SIG-M5 treated with dmso at 0.1 percent for 504 hours (cell line): ENCODE measurements at regions not wholly inside any gene's neighbourhood (a gene's known extent, or its start where the extent isn't known, plus 50 kb on each side); places are given as distances from the start of the nearest gene placed in this dataset.
A peak's percentile ranks its signal among the peaks of the same experiment; 100 is the strongest.

Experiments
- DNase-seq: peaks from one replicate; lab custom pipeline; 2025; ENCODE audit not compliant: unreplicated experiment; lab: John Stamatoyannopoulos, UW

- DNase-seq, result no peak
Observed at GRCh38 chr7:131100357-131101054, 227.2 kb upstream of the MKLN1 start.

GRCh38 chr7:131103997-131104396 is 223.7 kb upstream of the MKLN1 start:
- no peak for DNase-seq

GRCh38 chr7:131104596-131105293 is 222.9 kb upstream of the MKLN1 start:
- no peak for DNase-seq

GRCh38 chr7:131105294-131105798 is 222.3 kb upstream of the MKLN1 start:
- DNase-seq, result no peak

- peak; percentile 82 for DNase-seq
Observed at GRCh38 chr7:131105799-131106680, 221.6 kb upstream of the MKLN1 start.

- DNase-seq, result peak; percentile 62
Observed at GRCh38 chr7:131106681-131107336, 220.9 kb upstream of the MKLN1 start.

GRCh38 chr7:131107337-131108211 is 220.1 kb upstream of the MKLN1 start:
- peak; percentile 88 for DNase-seq

DNA sequence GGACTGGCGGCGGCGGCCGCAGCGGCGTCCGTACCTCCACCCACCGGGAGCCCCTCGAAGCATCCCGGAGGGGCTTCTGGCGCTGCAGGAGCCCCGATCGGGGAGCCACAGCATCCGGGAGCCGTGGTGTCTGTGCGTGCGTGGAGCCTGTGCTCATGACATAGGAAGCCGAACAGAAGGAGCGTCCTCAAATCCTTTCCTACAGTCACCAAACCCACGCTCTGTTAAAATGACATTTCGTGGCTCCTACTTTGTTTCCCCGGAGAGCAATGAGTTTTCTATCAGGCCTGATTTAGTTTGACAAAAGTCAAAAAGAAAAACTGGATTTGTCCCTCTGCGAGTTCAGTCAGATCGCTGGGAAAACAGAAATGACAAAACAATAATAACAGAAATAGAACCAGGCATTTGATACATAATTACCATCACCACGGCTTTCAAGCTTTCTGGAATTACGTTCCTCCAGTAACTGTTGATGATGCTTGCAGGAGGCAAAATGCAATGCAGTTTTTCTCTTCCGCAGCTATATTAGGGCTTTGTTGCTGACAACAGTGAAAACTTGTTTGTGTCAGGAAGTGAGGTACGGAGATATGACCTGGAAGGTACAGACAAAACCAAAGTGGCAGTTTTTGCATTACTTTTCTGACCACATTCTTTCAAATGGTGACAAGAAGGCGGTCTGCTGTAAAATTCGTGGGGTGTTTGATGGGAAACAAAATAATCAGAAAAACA is 219.3 kb upstream of the MKLN1 start:
- DNase-seq, result no peak

GRCh38 chr7:131109011-131109758 is 218.5 kb upstream of the MKLN1 start:
- DNase-seq, result no peak

DNA sequence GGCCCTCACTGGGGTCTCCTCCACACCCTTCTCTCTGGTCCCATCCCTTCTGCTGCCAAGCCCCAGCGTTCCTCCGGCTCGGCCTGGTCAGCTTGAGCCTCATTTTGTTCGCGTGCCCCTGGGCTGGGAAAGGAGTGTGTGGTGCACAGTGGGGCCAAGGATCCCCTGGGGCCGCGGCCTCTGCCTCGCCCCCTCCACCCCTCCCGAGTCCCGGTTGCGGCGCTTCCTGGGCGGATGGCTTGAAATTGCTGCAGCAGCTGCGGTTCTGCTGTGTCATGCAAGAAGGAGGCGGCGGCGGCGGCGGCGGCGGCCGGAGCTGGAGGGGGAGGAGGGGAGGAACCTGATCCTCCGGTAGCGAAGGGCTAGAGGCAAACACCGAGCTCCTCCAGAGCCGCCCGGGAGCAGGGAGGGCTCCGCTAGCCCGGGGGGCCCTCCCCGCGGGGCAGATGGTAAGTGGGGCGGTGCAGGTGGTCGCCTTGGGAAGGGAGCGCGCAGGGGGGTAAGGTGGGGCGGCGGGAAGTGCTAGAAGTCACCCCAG is 217.8 kb upstream of the MKLN1 start:
- peak; percentile 68 for DNase-seq

DNA sequence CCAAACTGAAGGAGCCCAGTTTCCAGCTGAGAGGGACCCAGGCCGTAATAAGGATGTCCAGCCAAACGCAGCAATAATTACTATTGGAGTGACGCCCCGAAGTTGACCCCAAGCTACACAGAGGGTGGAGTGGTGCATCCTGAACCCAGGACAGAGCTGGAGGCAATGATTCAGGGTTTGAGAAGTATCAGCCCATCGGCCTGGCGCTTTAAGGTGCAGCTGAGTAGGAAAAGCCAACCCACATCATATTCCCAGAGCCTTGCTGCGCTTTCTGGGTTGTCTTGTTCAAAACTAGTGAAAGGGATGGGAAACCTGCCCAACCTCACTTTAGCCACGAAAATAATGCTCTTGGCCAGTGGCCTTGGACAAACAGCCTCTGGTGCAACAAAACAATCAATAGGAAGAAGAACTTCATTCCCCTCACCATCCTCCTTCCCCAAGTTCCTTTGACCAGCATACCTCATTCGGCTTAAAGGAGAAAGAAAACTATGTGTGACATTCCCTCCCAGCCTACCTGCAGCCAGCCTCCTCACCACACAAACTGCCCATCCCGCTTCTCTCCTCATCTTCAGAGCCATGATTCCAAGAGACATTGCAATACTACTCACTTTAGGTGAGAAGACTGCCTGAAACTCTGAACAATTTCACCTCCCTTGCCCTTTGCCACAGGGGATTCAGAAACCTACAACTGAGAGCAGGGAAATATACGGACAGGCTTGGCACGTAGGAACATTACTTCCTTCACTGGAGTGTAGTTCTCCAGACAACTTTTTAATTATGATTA is 217.2 kb upstream of the MKLN1 start:
- DNase-seq, result no peak

DNA sequence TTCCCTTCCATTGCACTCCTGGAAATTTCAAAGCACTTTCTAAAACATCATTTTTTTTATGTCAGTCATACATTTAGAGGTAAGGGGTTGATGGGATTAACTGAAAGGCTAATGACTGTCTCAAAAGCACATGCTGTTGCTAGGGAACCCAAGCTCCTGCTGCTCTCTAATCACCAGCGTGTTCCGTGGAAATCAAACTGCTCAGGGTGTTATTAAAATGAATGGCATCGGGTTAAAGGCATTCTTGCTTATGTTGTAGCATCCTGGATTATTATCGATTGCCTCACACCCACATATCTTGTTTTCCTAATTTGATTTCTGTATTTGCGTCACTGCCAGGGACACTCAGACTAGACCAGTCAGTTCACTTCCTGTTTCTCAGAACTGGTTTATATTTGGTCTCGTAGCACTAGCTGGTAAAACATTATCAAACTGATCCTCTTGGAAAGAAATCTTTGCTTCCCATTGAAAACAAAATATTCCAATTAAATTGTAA is 216.5 kb upstream of the MKLN1 start:
- DNase-seq, result peak; percentile 76

- DNase-seq, result no peak
Observed at GRCh38 chr7:131111792-131112191, 215.9 kb upstream of the MKLN1 start.

- DNase-seq, result no peak
Observed at GRCh38 chr7:131112431-131112830, 215.2 kb upstream of the MKLN1 start.

GRCh38 chr7:131115340-131115739 is 212.3 kb upstream of the MKLN1 start:
- no peak for DNase-seq

- no peak for DNase-seq
Observed at GRCh38 chr7:131117439-131117838, 210.2 kb upstream of the MKLN1 start.

DNA sequence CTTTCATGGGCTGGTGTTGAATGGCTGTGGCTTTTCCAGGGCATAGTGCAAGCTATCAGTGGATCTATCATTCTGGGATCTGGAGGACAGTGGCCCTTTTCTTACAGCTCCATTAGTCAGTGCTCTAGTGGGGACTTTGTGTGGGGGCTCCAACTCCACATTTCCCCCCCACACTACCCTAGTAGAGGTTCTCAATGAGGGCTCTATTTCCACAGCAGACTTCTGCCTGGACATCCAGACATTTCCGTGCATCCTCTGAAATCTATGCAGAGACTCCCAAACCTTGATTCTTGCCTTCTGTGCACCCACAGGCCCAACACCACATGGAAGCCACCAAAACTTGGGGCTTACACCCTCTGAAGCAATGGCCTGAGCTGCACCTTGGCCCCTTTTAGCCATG is 208.3 kb upstream of the MKLN1 start:
- no peak for DNase-seq
